ENCODE measurements at regions not wholly inside any gene's neighbourhood (a gene's known extent, or its start where the extent isn't known, plus 50 kb on each side); places are given as distances from the start of the nearest gene placed in this dataset.

GRCh38 chr5:73322437-73323076 lies 126.0 kb downstream of the FOXD1 start:
- H3K27ac Mint-ChIP-seq (ENCODE audit: unreplicated experiment), result no peak overlapping the region
- H3K27me3 Mint-ChIP-seq (ENCODE audit: low read depth), result peaks cover 30% of the 10 kb centered on the region
- DNase-seq (ENCODE audit: low read depth, low spot score), result no peak
- H3K36me3 Mint-ChIP-seq (ENCODE audit: low read depth), result no peaks in the 10 kb centered on the region
- no peak overlapping the region for H3K4me3 Mint-ChIP-seq
- no peaks in the 10 kb centered on the region for H3K9me3 Mint-ChIP-seq
- H3K4me1 Mint-ChIP-seq, result no peaks in the 10 kb centered on the region
- no peak for TF ChIP-seq CTCF (conservative IDR thresholded peaks at IDR 0.05)

GRCh38 chr5:73321757-73322436 lies 126.7 kb downstream of the FOXD1 start:
- DNase-seq (ENCODE audit: low read depth, low spot score), result no peak
- Mint-ChIP-seq H3K4me3 (no peak overlapping the region), H3K9me3 (no peaks in the 10 kb centered on the region), H3K36me3 (ENCODE audit: low read depth) (no peaks in the 10 kb centered on the region), H3K27me3 (ENCODE audit: low read depth) (peaks cover 33% of the 10 kb centered on the region), H3K4me1 (no peaks in the 10 kb centered on the region), H3K27ac (ENCODE audit: unreplicated experiment) (no peak overlapping the region)
- no peak for TF ChIP-seq CTCF (conservative IDR thresholded peaks at IDR 0.05)

GRCh38 chr5:73319036-73319435 lies 129.5 kb downstream of the FOXD1 start:
- Mint-ChIP-seq H3K27me3 (ENCODE audit: low read depth) (peaks cover 48% of the 10 kb centered on the region), H3K36me3 (ENCODE audit: low read depth) (no peaks in the 10 kb centered on the region), H3K4me1 (no peaks in the 10 kb centered on the region), H3K9me3 (no peaks in the 10 kb centered on the region), H3K4me3 (no peak overlapping the region), H3K27ac (ENCODE audit: unreplicated experiment) (no peak overlapping the region)
- no peak for DNase-seq (ENCODE audit: low read depth, low spot score)
- no peak for TF ChIP-seq CTCF (conservative IDR thresholded peaks at IDR 0.05)

- no peak for DNase-seq (ENCODE audit: low read depth, low spot score)
- Mint-ChIP-seq H3K4me3 (no peak overlapping the region), H3K36me3 (ENCODE audit: low read depth) (no peaks in the 10 kb centered on the region), H3K27ac (ENCODE audit: unreplicated experiment) (no peak overlapping the region), H3K4me1 (no peaks in the 10 kb centered on the region), H3K27me3 (ENCODE audit: low read depth) (peaks cover 50% of the 10 kb centered on the region), H3K9me3 (no peaks in the 10 kb centered on the region)
- TF ChIP-seq CTCF (conservative IDR thresholded peaks at IDR 0.05), result no peak
Observed at GRCh38 chr5:73318308-73318719, 130.3 kb downstream of the FOXD1 start.

- no peak overlapping the region for H3K27ac Mint-ChIP-seq (ENCODE audit: unreplicated experiment)
- no peak for DNase-seq (ENCODE audit: low read depth, low spot score)
- H3K36me3 Mint-ChIP-seq (ENCODE audit: low read depth), result no peaks in the 10 kb centered on the region
- no peaks in the 10 kb centered on the region for H3K9me3 Mint-ChIP-seq
- H3K4me1 Mint-ChIP-seq, result no peaks in the 10 kb centered on the region
- peaks cover 53% of the 10 kb centered on the region for H3K27me3 Mint-ChIP-seq (ENCODE audit: low read depth)
- no peak overlapping the region for H3K4me3 Mint-ChIP-seq
- no peak for TF ChIP-seq CTCF (conservative IDR thresholded peaks at IDR 0.05)
Observed at GRCh38 chr5:73317523-73317922, 131.1 kb downstream of the FOXD1 start.

Data from neural crest cell (in vitro differentiated cells).